A673 (cell line): ENCODE measurements at regions not wholly inside any gene's neighbourhood (a gene's known extent, or its start where the extent isn't known, plus 50 kb on each side); places are given as distances from the start of the nearest gene placed in this dataset.

ENCODE experiments used
- BruUV-seq: library from RNA; stranded (reverse); fragments of 400-500 nt; replicated peaks from 2 replicates; lab custom pipeline; 2021; lab: Mats Ljungman, UMichigan
- CTCF ChIA-PET: fragments of 300-600 bp; sonication (Branson Sonifier 250); formaldehyde crosslinking; loops from one replicate; lab custom pipeline; 2022; ENCODE audit warnings: antibody characterized with exemption; lab: Charles Lee
- POLR2A ChIA-PET: fragments of 300-600 bp; sonication (Branson Sonifier 250); formaldehyde crosslinking; loops from one replicate; lab custom pipeline; 2022; ENCODE audit warnings: antibody characterized with exemption; ENCODE audit not compliant: low non-redundant PET; lab: Charles Lee
- DNase-seq: peaks from one replicate; pipeline ENCODE4 v3.0.0-alpha.2; 2015; ENCODE audit warnings: low spot score
- H3K27ac ChIP-seq: fragments of 200-600 bp; sonication (generic); 2 replicates; pipeline ENCODE4 v1.5.1; 2016; ENCODE audit warnings: mixed run types, low read depth, mild to moderate bottlenecking, mixed read lengths, antibody characterized with exemption, low read length; ENCODE audit not compliant: poor library complexity, severe bottlenecking
- H3K27me3 ChIP-seq: fragments of 200-600 bp; sonication (generic); replicated peaks from 2 replicates; pipeline ENCODE4 v1.6.1; 2017; ENCODE audit warnings: mixed run types, low read depth, mild to moderate bottlenecking, mixed read lengths, antibody characterized with exemption, low read length; ENCODE audit not compliant: insufficient read depth, poor library complexity
- H3K36me3 ChIP-seq: fragments of 200-600 bp; sonication (generic); 2 replicates; pipeline ENCODE4 v1.6.1; 2016; ENCODE audit warnings: mixed run types, mild to moderate bottlenecking, mixed read lengths, antibody characterized with exemption, low read length; ENCODE audit not compliant: insufficient read depth, poor library complexity, severe bottlenecking
- H3K4me1 ChIP-seq: fragments of 200-600 bp; sonication (generic); 2 replicates; pipeline ENCODE4 v1.6.1; 2017; ENCODE audit warnings: mixed run types, mild to moderate bottlenecking, mixed read lengths, antibody characterized with exemption, low read length; ENCODE audit not compliant: insufficient read depth, poor library complexity, severe bottlenecking
- H3K4me3 ChIP-seq: fragments of 200-600 bp; sonication (generic); 2 replicates; pipeline ENCODE4 v1.5.1; 2016; ENCODE audit warnings: low read depth, mixed run types, mild to moderate bottlenecking, mixed read lengths, low read length; ENCODE audit not compliant: poor library complexity, severe bottlenecking
- H3K9me3 ChIP-seq: fragments of 200-600 bp; sonication (generic); 2 replicates; pipeline ENCODE4 v1.6.1; 2016; ENCODE audit warnings: mixed run types, low read depth, mild to moderate bottlenecking, mixed read lengths, antibody characterized with exemption, low read length; ENCODE audit not compliant: poor library complexity, severe bottlenecking
- CTCF ChIP-seq: fragments of 300-800, 200-600 bp; sonication (generic); conservative IDR thresholded peaks from 2 replicates; pipeline ENCODE4 v1.5.1; 2017; ENCODE audit warnings: low read depth, mild to moderate bottlenecking, antibody characterized with exemption, low read length, moderate library complexity, mixed read lengths
- EZH2 ChIP-seq: fragments of 200-600 bp; sonication (generic); IDR thresholded peaks from 2 replicates; pipeline ENCODE4 v1.6.1; 2017; ENCODE audit warnings: borderline replicate concordance, low read depth, mild to moderate bottlenecking, mixed read lengths, antibody characterized with exemption, low read length; ENCODE audit not compliant: poor library complexity, severe bottlenecking
- intact Hi-C: fragments of 100-400 bp; cut with micrococcal nuclease; formaldehyde crosslinking; loops from one replicate; pipeline ENCODE4 v1.10.0; 2022; ENCODE audit not compliant: unreplicated experiment

- Histone ChIP-seq H3K9me3 (no peaks in the 10 kb centered on the region), H3K27ac (no peak overlapping the region), H3K36me3 (no peaks in the 10 kb centered on the region), H3K4me1 (no peaks in the 10 kb centered on the region), H3K4me3 (no peak overlapping the region), H3K27me3 (no peaks in the 10 kb centered on the region)
- ChIA-PET CTCF (no interaction called here), POLR2A (no interaction called here)
- no peak for DNase-seq
- no TSS peak for BruUV-seq
- intact Hi-C loops = no loop called here
- TF ChIP-seq EZH2 (no peak), CTCF (no peak)
Observed at GRCh38 chr3:13167064-13167743, 94.0 kb upstream of the IQSEC1 start.

GRCh38 chr3:13166243-13167063 lies 93.2 kb upstream of the IQSEC1 start:
- H3K36me3 ChIP-seq = no peaks in the 10 kb centered on the region
- H3K4me1 ChIP-seq = no peaks in the 10 kb centered on the region
- no peaks in the 10 kb centered on the region for H3K9me3 ChIP-seq
- no peak overlapping the region for H3K4me3 ChIP-seq
- no TSS peak for BruUV-seq
- CTCF ChIA-PET = no interaction called here
- no peak for TF ChIP-seq CTCF
- TF ChIP-seq EZH2 = no peak
- POLR2A ChIA-PET = no interaction called here
- no peak for DNase-seq
- no peak overlapping the region for H3K27ac ChIP-seq
- no peaks in the 10 kb centered on the region for H3K27me3 ChIP-seq
- intact Hi-C loops = no loop called here

GRCh38 chr3:13165576-13165975 lies 92.3 kb upstream of the IQSEC1 start:
- Histone ChIP-seq H3K9me3 (no peaks in the 10 kb centered on the region), H3K27me3 (no peaks in the 10 kb centered on the region), H3K27ac (no peak overlapping the region), H3K36me3 (no peaks in the 10 kb centered on the region), H3K4me3 (no peak overlapping the region), H3K4me1 (no peaks in the 10 kb centered on the region)
- TF ChIP-seq CTCF (no peak), EZH2 (no peak)
- ChIA-PET POLR2A (no interaction called here), CTCF (no interaction called here)
- intact Hi-C loops = no loop called here
- no TSS peak for BruUV-seq
- DNase-seq = no peak
